HUES48 (cell line): ENCODE measurements at regions not wholly inside any gene's neighbourhood (a gene's known extent, or its start where the extent isn't known, plus 50 kb on each side); places are given as distances from the start of the nearest gene placed in this dataset.

ENCODE experiments used
- H3K27ac ChIP-seq: one replicate; pipeline ENCODE4 v1.7.0; 2013; ENCODE audit warnings: low read depth, low read length, inconsistent platforms
- H3K27me3 ChIP-seq: 2 replicates; pipeline ENCODE4 v1.6.1; 2013; ENCODE audit warnings: mild to moderate bottlenecking, low read length; ENCODE audit not compliant: control insufficient read depth, insufficient read depth
- H3K36me3 ChIP-seq: 2 replicates; pipeline ENCODE4 v1.6.1; 2013; ENCODE audit warnings: low read length; ENCODE audit not compliant: control insufficient read depth, insufficient read depth
- H3K4me1 ChIP-seq: 2 replicates; pipeline ENCODE4 v1.6.1; 2013; ENCODE audit warnings: mild to moderate bottlenecking, low read length; ENCODE audit not compliant: control insufficient read depth, insufficient read depth
- H3K4me3 ChIP-seq: 2 replicates; pipeline ENCODE4 v1.5.1; 2013; ENCODE audit warnings: mild to moderate bottlenecking, low read depth, low read length
- H3K9ac ChIP-seq: 2 replicates; pipeline ENCODE4 v1.6.1; 2013; ENCODE audit warnings: mild to moderate bottlenecking, low read depth, low read length, moderate library complexity
- H3K9me3 ChIP-seq: 2 replicates; pipeline ENCODE4 v1.6.1; 2013; ENCODE audit warnings: low read length; ENCODE audit not compliant: control insufficient read depth, insufficient read depth

- H3K27ac ChIP-seq = no peak overlapping the region
- H3K9ac ChIP-seq = no peak overlapping the region
- H3K36me3 ChIP-seq = no peaks in the 10 kb centered on the region
- H3K9me3 ChIP-seq = no peaks in the 10 kb centered on the region
- peaks cover 13% of the 10 kb centered on the region; the same call in 1 of the 2 replicates for H3K4me1 ChIP-seq
- H3K27me3 ChIP-seq = no peaks in the 10 kb centered on the region
- H3K4me3 ChIP-seq = no peak overlapping the region
These were observed 318.2 kb upstream of the NRXN1 start for GRCh38 chr2:51350100-51350499.

GRCh38 chr2:51344886-51345285, 313.0 kb upstream of the NRXN1 start:
- no peaks in the 10 kb centered on the region for H3K27me3 ChIP-seq
- H3K27ac ChIP-seq = no peak overlapping the region
- peaks cover 6% of the 10 kb centered on the region; the same call in 1 of the 2 replicates for H3K4me1 ChIP-seq
- H3K4me3 ChIP-seq = no peak overlapping the region
- H3K9me3 ChIP-seq = no peaks in the 10 kb centered on the region
- no peak overlapping the region for H3K9ac ChIP-seq
- H3K36me3 ChIP-seq = no peaks in the 10 kb centered on the region

- Histone ChIP-seq H3K9ac (no peak overlapping the region), H3K27me3 (no peaks in the 10 kb centered on the region), H3K27ac (no peak overlapping the region), H3K9me3 (no peaks in the 10 kb centered on the region), H3K4me3 (no peak overlapping the region), H3K36me3 (no peaks in the 10 kb centered on the region), H3K4me1 (no peaks in the 10 kb centered on the region)
These were observed 303.4 kb upstream of the NRXN1 start for GRCh38 chr2:51335087-51336058.

- no peak overlapping the region for H3K9ac ChIP-seq
- H3K4me3 ChIP-seq = no peak overlapping the region
- no peaks in the 10 kb centered on the region for H3K4me1 ChIP-seq
- H3K9me3 ChIP-seq = no peaks in the 10 kb centered on the region
- no peak overlapping the region for H3K27ac ChIP-seq
- no peaks in the 10 kb centered on the region for H3K36me3 ChIP-seq
- no peaks in the 10 kb centered on the region for H3K27me3 ChIP-seq
These were observed 297.6 kb upstream of the NRXN1 start for GRCh38 chr2:51329512-51329911.

- Histone ChIP-seq H3K36me3 (no peaks in the 10 kb centered on the region), H3K4me1 (peaks cover 9% of the 10 kb centered on the region; the same call in 1 of the 2 replicates), H3K4me3 (no peak overlapping the region)
These were observed 292.1 kb upstream of the NRXN1 start for GRCh38 chr2:51324051-51324450.

GRCh38 chr2:51322613-51323012, 290.7 kb upstream of the NRXN1 start:
- Histone ChIP-seq H3K4me1 (peaks cover 9% of the 10 kb centered on the region; the same call in 1 of the 2 replicates), H3K9me3 (peaks cover 12% of the 10 kb centered on the region), H3K4me3 (no peak overlapping the region), H3K36me3 (no peaks in the 10 kb centered on the region), H3K9ac (no peak overlapping the region), H3K27me3 (no peaks in the 10 kb centered on the region), H3K27ac (no peak overlapping the region)

More at GRCh38 chr2:51324051-51324450, 292.1 kb upstream of the NRXN1 start:
- Histone ChIP-seq H3K9me3 (peaks cover 4% of the 10 kb centered on the region), H3K27ac (no peak overlapping the region), H3K9ac (no peak overlapping the region), H3K27me3 (no peaks in the 10 kb centered on the region)

- H3K4me1 ChIP-seq = peaks cover 5% of the 10 kb centered on the region; the same call in 1 of the 2 replicates
- H3K27ac ChIP-seq = no peak overlapping the region
- no peaks in the 10 kb centered on the region for H3K9me3 ChIP-seq
- no peak overlapping the region for H3K4me3 ChIP-seq
- H3K9ac ChIP-seq = no peak overlapping the region
- H3K36me3 ChIP-seq = no peaks in the 10 kb centered on the region
- no peaks in the 10 kb centered on the region for H3K27me3 ChIP-seq
These were observed 272.4 kb upstream of the NRXN1 start for GRCh38 chr2:51304311-51304710.

GRCh38 chr2:51301381-51301780, 269.4 kb upstream of the NRXN1 start:
- H3K9ac ChIP-seq = no peak overlapping the region
- no peaks in the 10 kb centered on the region for H3K27me3 ChIP-seq
- H3K4me1 ChIP-seq = no peaks in the 10 kb centered on the region
- no peak overlapping the region for H3K4me3 ChIP-seq
- H3K27ac ChIP-seq = no peak overlapping the region
- no peaks in the 10 kb centered on the region for H3K36me3 ChIP-seq
- no peaks in the 10 kb centered on the region for H3K9me3 ChIP-seq

GRCh38 chr2:51299370-51299769, 267.4 kb upstream of the NRXN1 start:
- H3K36me3 ChIP-seq = no peaks in the 10 kb centered on the region
- no peak overlapping the region for H3K4me3 ChIP-seq
- H3K4me1 ChIP-seq = no peaks in the 10 kb centered on the region
- H3K27ac ChIP-seq = no peak overlapping the region
- no peaks in the 10 kb centered on the region for H3K9me3 ChIP-seq
- no peaks in the 10 kb centered on the region for H3K27me3 ChIP-seq
- H3K9ac ChIP-seq = no peak overlapping the region

GRCh38 chr2:51297488-51297887, 265.6 kb upstream of the NRXN1 start:
- Histone ChIP-seq H3K36me3 (no peaks in the 10 kb centered on the region), H3K4me1 (peaks cover 14% of the 10 kb centered on the region), H3K27me3 (no peaks in the 10 kb centered on the region), H3K9ac (no peak overlapping the region), H3K27ac (no peak overlapping the region), H3K4me3 (no peak overlapping the region), H3K9me3 (no peaks in the 10 kb centered on the region)

- Histone ChIP-seq H3K9me3 (no peaks in the 10 kb centered on the region), H3K36me3 (no peaks in the 10 kb centered on the region), H3K4me1 (peaks cover 38% of the 10 kb centered on the region), H3K27me3 (no peaks in the 10 kb centered on the region), H3K27ac (no peak overlapping the region), H3K4me3 (no peak overlapping the region), H3K9ac (no peak overlapping the region)
These were observed 261.8 kb upstream of the NRXN1 start for GRCh38 chr2:51293566-51294200.
